Activated CD8-positive, alpha-beta T cell treated with anti-CD3 and anti-CD28 coated beads, Interleukin-2, amount 10 ng/mL, durations not matched to agents 7 days and 5 days (primary cell): ENCODE measurements at regions not wholly inside any gene's neighbourhood (a gene's known extent, or its start where the extent isn't known, plus 50 kb on each side); places are given as distances from the start of the nearest gene placed in this dataset.
A peak's percentile ranks its signal among the peaks of the same experiment; 100 is the strongest.

Experiments
- ATAC-seq: fragments of 150-1000 bp; cut with Tn5 transposase; one replicate; pipeline ENCODE4 v1.10.0; 2021; ENCODE audit warnings: moderate library complexity
- CTCF ChIA-PET: fragments of 350-600 bp; sonication (Branson Sonifier 250); formaldehyde crosslinking; loops from one replicate; lab custom pipeline; 2021; ENCODE audit warnings: antibody characterized with exemption; lab: Charles Lee
- POLR2A ChIA-PET: fragments of 350-600 bp; sonication (Branson Sonifier 250); formaldehyde crosslinking; loops from one replicate; lab custom pipeline; 2021; ENCODE audit warnings: antibody characterized with exemption; lab: Charles Lee
- DNase-seq: peaks from one replicate; pipeline ENCODE4 v3.0.0-alpha.2; 2020
- H3K27ac Mint-ChIP-seq: one replicate; pipeline ENCODE4 v1.8.0; 2021; ENCODE audit warnings: mild to moderate bottlenecking, mixed read lengths
- H3K27me3 Mint-ChIP-seq: one replicate; pipeline ENCODE4 v1.8.0; 2021; ENCODE audit warnings: low read depth, mixed read lengths
- H3K36me3 Mint-ChIP-seq: one replicate; pipeline ENCODE4 v1.8.0; 2021; ENCODE audit warnings: low read depth, mixed read lengths
- H3K4me1 Mint-ChIP-seq: one replicate; pipeline ENCODE4 v1.8.0; 2021; ENCODE audit warnings: low read depth, mixed read lengths
- H3K4me3 Mint-ChIP-seq: one replicate; pipeline ENCODE4 v1.8.0; 2021; ENCODE audit warnings: mild to moderate bottlenecking, mixed read lengths
- H3K9me3 Mint-ChIP-seq: one replicate; pipeline ENCODE4 v1.8.0; 2022; ENCODE audit warnings: mixed read lengths; ENCODE audit not compliant: insufficient read depth

DNA sequence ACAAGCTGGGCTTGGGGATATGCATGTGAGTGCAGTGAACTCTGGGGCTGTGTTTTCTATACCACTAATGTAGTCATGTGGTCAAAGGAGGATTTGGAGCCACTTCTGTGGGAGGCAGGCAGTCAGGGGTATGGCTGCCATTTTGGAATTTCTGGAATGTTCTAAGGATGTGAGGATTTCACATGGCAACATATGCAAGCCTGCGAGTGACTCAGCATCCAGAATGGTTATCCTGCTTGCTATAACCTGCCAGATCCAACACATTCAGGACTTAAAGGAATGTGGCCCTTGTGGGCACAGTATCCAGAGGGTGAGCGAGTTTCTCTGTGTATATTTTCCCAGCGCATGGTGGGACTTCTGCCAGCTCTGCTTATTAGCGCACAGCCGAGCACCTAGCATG, 249.2 kb upstream of the PWP1 start:
- ChIA-PET POLR2A (no interaction called here), CTCF (no interaction called here)
- Mint-ChIP-seq H3K4me1 (peaks cover 32% of the 10 kb centered on the region), H3K36me3 (no peaks in the 10 kb centered on the region), H3K9me3 (no peaks in the 10 kb centered on the region), H3K27ac (no peak overlapping the region), H3K4me3 (no peak overlapping the region), H3K27me3 (no peaks in the 10 kb centered on the region)
- DNase-seq (no peak), ATAC-seq (no peak)

DNA sequence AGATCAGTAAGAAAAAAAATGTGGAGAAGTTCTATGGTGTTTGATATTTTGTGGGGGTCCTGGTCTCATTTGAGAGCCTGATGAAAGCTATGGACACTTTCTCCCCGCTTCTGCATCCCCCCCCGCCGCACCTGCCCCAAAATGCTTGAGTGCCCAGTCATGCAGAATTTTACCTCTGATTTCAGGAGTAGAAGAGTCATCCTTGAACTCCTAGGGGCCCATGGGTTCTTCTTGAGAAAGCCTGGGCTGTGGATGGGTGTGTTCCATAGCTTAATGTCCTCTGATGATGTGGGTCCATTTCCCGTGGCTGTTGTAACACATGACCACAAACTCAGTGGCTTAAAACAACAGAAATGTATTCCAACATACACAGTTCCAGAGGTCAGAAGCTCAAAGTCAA, 248.8 kb upstream of the PWP1 start:
- H3K27me3 Mint-ChIP-seq = no peaks in the 10 kb centered on the region
- no peaks in the 10 kb centered on the region for H3K36me3 Mint-ChIP-seq
- DNase-seq = no peak
- peaks cover 28% of the 10 kb centered on the region for H3K4me1 Mint-ChIP-seq
- no peak for ATAC-seq
- H3K9me3 Mint-ChIP-seq = no peaks in the 10 kb centered on the region
- no peak overlapping the region for H3K27ac Mint-ChIP-seq
- ChIA-PET POLR2A (no interaction called here), CTCF (no interaction called here)
- no peak overlapping the region for H3K4me3 Mint-ChIP-seq

GRCh38 chr12:107437954-107438353, 247.6 kb upstream of the PWP1 start:
- ATAC-seq = no peak
- Mint-ChIP-seq H3K9me3 (no peaks in the 10 kb centered on the region), H3K4me3 (no peak overlapping the region), H3K27me3 (no peaks in the 10 kb centered on the region), H3K27ac (no peak overlapping the region), H3K36me3 (no peaks in the 10 kb centered on the region), H3K4me1 (peaks cover 19% of the 10 kb centered on the region)
- CTCF ChIA-PET = interaction anchor here (2.1 kb wide), 1 partner anchor 170 kb away, joined by 7 read pairs; no protein-coding TSS in a partner anchor
- POLR2A ChIA-PET = no interaction called here
- DNase-seq = no peak

DNA sequence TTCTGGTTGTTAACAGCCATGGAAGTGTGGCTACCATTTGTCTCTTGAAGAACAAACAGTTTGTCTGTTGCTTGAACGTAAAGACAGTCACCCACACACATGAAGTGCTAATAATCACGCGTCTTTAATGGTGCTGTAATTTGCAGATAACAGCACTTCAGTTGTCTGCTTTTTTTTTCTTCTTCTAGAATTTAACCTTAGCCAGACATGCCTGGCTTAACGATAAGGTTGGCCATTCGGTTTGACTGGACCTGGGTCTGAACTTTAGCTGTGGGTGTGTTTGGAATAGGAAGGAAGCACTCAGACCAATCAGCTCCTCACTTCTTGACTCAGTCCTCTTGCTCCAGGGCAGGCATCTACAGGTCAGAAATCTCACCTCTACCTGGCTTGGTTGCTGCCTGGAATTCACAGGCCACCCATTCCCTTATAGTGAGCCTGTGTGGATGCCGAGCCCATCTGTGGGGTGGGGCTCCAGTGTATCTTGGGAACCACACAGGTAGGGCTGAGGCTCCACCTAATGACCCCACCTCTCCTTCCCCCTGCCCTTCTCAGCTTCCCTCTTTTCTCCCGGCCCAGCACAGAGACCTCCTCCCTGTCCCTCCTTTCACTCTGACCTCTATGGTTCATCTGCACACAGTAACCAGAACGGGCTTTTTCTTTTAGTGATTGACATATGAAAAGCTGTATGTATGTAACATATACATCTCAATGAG, 246.4 kb upstream of the PWP1 start:
- H3K4me3 Mint-ChIP-seq = no peak overlapping the region
- H3K36me3 Mint-ChIP-seq = no peaks in the 10 kb centered on the region
- no peaks in the 10 kb centered on the region for H3K27me3 Mint-ChIP-seq
- DNase-seq (no peak), ATAC-seq (no peak)
- H3K27ac Mint-ChIP-seq = no peak overlapping the region
- ChIA-PET POLR2A (no interaction called here), CTCF (interaction anchor here (1.2 to 2.1 kb wide), 2 partner anchors 12 to 168 kb away, joined by 3 to 7 read pairs; no protein-coding TSS in a partner anchor)
- peaks cover 19% of the 10 kb centered on the region for H3K4me1 Mint-ChIP-seq
- H3K9me3 Mint-ChIP-seq = no peaks in the 10 kb centered on the region

DNA sequence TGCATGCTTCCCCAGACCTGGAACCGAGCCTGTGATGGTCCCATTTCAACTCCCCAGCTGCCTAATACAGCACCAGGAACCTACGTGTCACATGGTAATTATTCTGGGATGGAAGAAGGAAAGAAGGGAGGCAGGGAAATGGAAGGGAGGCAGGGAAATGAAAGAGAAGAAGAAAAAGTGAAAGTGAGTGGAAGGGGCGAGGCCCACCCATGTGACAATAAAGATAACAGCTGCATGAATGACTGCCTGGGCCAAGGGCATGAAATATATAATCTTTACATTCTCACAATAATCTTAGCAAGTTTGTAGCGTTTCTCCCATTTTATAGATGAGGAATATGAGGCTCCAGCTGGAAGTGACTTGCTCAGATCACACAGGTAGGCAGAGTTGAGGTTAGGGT, 245.0 kb upstream of the PWP1 start:
- Mint-ChIP-seq H3K27me3 (no peaks in the 10 kb centered on the region), H3K27ac (peak overlapping the region; percentile 70), H3K4me1 (peaks cover 19% of the 10 kb centered on the region), H3K36me3 (no peaks in the 10 kb centered on the region), H3K4me3 (no peak overlapping the region), H3K9me3 (no peaks in the 10 kb centered on the region)
- ChIA-PET CTCF (no interaction called here), POLR2A (no interaction called here)
- DNase-seq = no peak
- ATAC-seq = no peak

DNA sequence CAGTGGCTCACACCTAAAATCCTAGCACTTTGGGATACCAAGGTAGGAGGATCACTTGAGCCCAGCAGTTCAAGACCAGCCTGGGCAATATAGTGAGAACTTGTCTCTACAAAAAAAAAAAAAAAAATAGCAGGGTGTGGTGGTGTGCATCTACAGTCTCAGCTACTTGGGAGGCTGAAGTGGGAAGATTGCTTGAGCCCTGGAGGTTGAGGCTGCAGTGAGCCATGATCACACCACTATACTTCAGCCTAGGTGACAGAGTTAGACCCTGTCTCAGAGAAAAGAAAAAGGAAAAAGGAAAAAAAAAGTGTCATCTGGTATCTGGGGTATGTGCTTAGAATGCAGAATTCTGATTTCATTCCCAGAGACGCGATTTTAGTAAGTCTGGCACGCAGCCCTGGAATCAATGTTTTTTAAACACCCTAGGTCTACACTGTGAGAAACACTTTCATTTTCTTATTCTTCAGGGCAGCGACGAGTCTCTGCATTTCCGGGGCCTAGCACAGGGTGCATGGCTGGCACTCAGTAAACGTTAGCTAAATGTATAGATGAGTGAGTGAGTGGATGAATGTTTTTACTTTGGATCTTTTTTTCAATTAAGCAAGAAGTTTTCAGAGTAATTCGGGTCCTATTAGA, 243.8 kb upstream of the PWP1 start:
- ChIA-PET CTCF (no interaction called here), POLR2A (no interaction called here)
- H3K4me1 Mint-ChIP-seq = peaks cover 19% of the 10 kb centered on the region
- H3K9me3 Mint-ChIP-seq = no peaks in the 10 kb centered on the region
- H3K27ac Mint-ChIP-seq = peak overlapping the region; percentile 55
- no peaks in the 10 kb centered on the region for H3K36me3 Mint-ChIP-seq
- H3K4me3 Mint-ChIP-seq = peak overlapping the region; percentile 49
- H3K27me3 Mint-ChIP-seq = no peaks in the 10 kb centered on the region
- no peak for DNase-seq
- peak; percentile 73 for ATAC-seq

DNA sequence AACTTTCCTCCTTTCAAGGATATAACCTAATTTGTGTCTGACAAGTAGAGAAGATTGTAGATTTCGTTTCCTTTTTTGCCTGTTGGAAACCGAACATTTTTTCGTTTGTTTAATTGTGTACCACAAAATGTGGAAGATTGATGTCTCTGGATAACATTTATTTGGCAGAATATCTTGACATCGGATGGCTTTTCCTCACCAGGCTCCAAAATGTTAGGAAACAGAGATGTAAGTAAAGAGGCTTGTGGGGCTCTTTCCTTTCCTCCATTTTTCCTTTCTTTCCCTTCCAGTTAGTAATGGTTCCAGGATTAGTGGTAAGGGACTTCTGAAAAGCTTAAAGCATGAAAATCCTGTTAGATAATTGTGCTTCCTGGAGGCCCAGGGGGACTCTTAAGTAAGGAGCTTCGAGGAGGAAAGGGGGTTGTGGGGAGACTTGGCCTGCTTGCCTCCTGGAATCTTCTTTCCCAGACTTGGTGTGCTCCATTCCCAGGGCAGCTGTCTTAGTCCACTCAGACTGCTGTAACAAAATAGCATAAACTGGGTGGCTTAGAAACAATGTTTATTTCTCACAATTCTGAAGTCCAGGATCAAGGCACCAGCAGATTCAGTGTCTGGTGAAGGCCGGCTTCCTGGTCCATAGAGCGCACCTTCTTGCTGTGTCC, 243.1 kb upstream of the PWP1 start:
- H3K27ac Mint-ChIP-seq = peak overlapping the region; percentile 55
- no peak for DNase-seq
- ChIA-PET POLR2A (no interaction called here), CTCF (no interaction called here)
- no peaks in the 10 kb centered on the region for H3K9me3 Mint-ChIP-seq
- H3K27me3 Mint-ChIP-seq = no peaks in the 10 kb centered on the region
- H3K4me3 Mint-ChIP-seq = peak overlapping the region; percentile 49
- no peaks in the 10 kb centered on the region for H3K36me3 Mint-ChIP-seq
- ATAC-seq = no peak
- peaks cover 19% of the 10 kb centered on the region for H3K4me1 Mint-ChIP-seq

- ATAC-seq (no peak), DNase-seq (no peak)
- Mint-ChIP-seq H3K27ac (no peak overlapping the region), H3K27me3 (no peaks in the 10 kb centered on the region), H3K4me1 (peaks cover 19% of the 10 kb centered on the region), H3K4me3 (no peak overlapping the region), H3K9me3 (no peaks in the 10 kb centered on the region), H3K36me3 (no peaks in the 10 kb centered on the region)
- ChIA-PET POLR2A (interaction anchor here (0.5 kb wide), 1 partner anchor 9 kb away, joined by 3 read pairs; no protein-coding TSS in a partner anchor), CTCF (no interaction called here)
These were observed 242.1 kb upstream of the PWP1 start for GRCh38 chr12:107443320-107444090.

DNA sequence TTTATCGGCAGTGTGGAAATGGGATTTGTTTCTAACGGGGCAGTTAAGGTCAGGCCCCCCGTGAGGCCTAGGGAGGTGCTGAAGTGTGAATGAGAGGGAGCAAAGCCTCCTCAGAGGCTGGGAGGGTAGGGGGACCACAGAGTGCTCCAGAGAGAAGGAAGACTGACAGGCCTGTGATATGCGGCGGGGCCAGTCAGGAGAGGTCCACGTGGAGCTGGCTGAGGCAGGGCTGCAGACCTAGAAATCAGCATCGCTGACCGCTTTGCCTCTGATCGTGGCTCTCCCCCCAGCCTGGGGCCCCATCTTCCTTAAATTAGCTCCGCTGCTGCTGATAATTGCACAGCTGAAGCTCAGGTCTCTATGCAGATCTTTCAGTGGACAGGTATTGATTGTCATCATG, 240.8 kb upstream of the PWP1 start:
- peaks cover 10% of the 10 kb centered on the region for H3K4me1 Mint-ChIP-seq
- no peak overlapping the region for H3K4me3 Mint-ChIP-seq
- no peak for ATAC-seq
- CTCF ChIA-PET = no interaction called here
- POLR2A ChIA-PET = no interaction called here
- no peaks in the 10 kb centered on the region for H3K9me3 Mint-ChIP-seq
- H3K36me3 Mint-ChIP-seq = no peaks in the 10 kb centered on the region
- H3K27ac Mint-ChIP-seq = no peak overlapping the region
- H3K27me3 Mint-ChIP-seq = no peaks in the 10 kb centered on the region
- DNase-seq = no peak

- Mint-ChIP-seq H3K27me3 (no peaks in the 10 kb centered on the region), H3K9me3 (no peaks in the 10 kb centered on the region), H3K36me3 (no peaks in the 10 kb centered on the region), H3K4me3 (no peak overlapping the region), H3K27ac (no peak overlapping the region), H3K4me1 (no peaks in the 10 kb centered on the region)
- no peak for DNase-seq
- no peak for ATAC-seq
- POLR2A ChIA-PET = no interaction called here
- CTCF ChIA-PET = no interaction called here
These were observed 239.1 kb upstream of the PWP1 start for GRCh38 chr12:107446476-107446875.

DNA sequence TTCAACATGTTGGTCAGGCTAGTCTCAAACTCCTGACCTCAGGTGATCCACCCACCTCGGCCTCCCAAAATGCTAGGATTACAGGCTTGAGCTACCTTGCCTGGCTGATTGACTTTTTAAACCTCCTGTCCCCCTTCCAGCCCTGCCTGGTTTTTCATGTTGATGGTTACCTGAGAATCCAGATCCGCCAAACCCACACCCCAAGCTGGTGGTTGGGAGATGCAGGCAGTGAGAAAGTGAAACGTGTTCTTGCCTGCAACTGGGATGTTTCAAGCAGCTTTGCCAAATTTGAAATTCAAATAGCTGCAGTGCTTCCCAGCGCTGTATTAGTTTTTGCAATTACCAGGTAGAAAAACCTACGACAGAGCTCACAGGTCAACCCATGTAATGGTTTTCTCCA, 238.3 kb upstream of the PWP1 start:
- Mint-ChIP-seq H3K27ac (no peak overlapping the region), H3K4me1 (no peaks in the 10 kb centered on the region), H3K36me3 (no peaks in the 10 kb centered on the region), H3K9me3 (no peaks in the 10 kb centered on the region), H3K4me3 (no peak overlapping the region), H3K27me3 (no peaks in the 10 kb centered on the region)
- CTCF ChIA-PET = interaction anchor here (1.1 to 1.5 kb wide), 3 partner anchors 41 to 130 kb away, joined by 3 read pairs; no protein-coding TSS in a partner anchor
- DNase-seq (no peak), ATAC-seq (no peak)
- POLR2A ChIA-PET = no interaction called here
